Activated CD4-positive, alpha-beta T cell treated with anti-CD3 and anti-CD28 coated beads, Interleukin-2, amount 50 U/mL, for 1 hour (primary cell): ENCODE measurements at regions not wholly inside any gene's neighbourhood (a gene's known extent, or its start where the extent isn't known, plus 50 kb on each side); places are given as distances from the start of the nearest gene placed in this dataset.
"Not testable (repeated sequence)": the region's sequence is repeated elsewhere in the genome, so short reads cannot be mapped to it uniquely, and the experiment has no call there.

Source experiments
- DNase-seq: peaks from one replicate; pipeline ENCODE4 v3.0.0-alpha.2; 2020

- no peak for DNase-seq
Observed at GRCh38 chr21:17089091-17089491, 423.8 kb upstream of the CXADR start.

- DNase-seq: no peak
Observed at GRCh38 chr21:17101696-17102095, 411.1 kb upstream of the CXADR start.

GRCh38 chr21:17105932-17106331 is 406.9 kb upstream of the CXADR start:
- DNase-seq: no peak

- no peak for DNase-seq
Observed at GRCh38 chr21:17114045-17114444, 398.8 kb upstream of the CXADR start.

GRCh38 chr21:17118638-17119384 is 394.0 kb upstream of the CXADR start:
- DNase-seq: no peak

- no peak for DNase-seq
Observed at GRCh38 chr21:17119466-17120297, 393.2 kb upstream of the CXADR start.

GRCh38 chr21:17127395-17127794 is 385.4 kb upstream of the CXADR start:
- not testable (repeated sequence) for DNase-seq

- no peak for DNase-seq
Observed at GRCh38 chr21:17128132-17128531, 384.7 kb upstream of the CXADR start.

GRCh38 chr21:17139159-17139558 is 373.7 kb upstream of the CXADR start:
- not testable (repeated sequence) for DNase-seq

- no peak for DNase-seq
Observed at GRCh38 chr21:17139696-17140095, 373.1 kb upstream of the CXADR start.

GRCh38 chr21:17146426-17146825 is 366.4 kb upstream of the CXADR start:
- DNase-seq: no peak

- DNase-seq: no peak
Observed at GRCh38 chr21:17159697-17160096, 353.1 kb upstream of the CXADR start.

- no peak for DNase-seq
Observed at GRCh38 chr21:17185674-17186073, 327.2 kb upstream of the CXADR start.

GRCh38 chr21:17189963-17190362 is 322.9 kb upstream of the CXADR start:
- DNase-seq: no peak

GRCh38 chr21:17191346-17191993 is 321.4 kb upstream of the CXADR start:
- DNase-seq: no peak

- no peak for DNase-seq
Observed at GRCh38 chr21:17195351-17195750, 317.5 kb upstream of the CXADR start.

- no peak for DNase-seq
Observed at GRCh38 chr21:17195976-17196375, 316.9 kb upstream of the CXADR start.

- DNase-seq: no peak
Observed at GRCh38 chr21:17196623-17197022, 316.2 kb upstream of the CXADR start.

GRCh38 chr21:17197996-17198395 is 314.8 kb upstream of the CXADR start:
- DNase-seq: no peak

- no peak for DNase-seq
Observed at GRCh38 chr21:17200250-17200649, 312.6 kb upstream of the CXADR start.

- no peak for DNase-seq
Observed at GRCh38 chr21:17201741-17202260, 311.0 kb upstream of the CXADR start.

- DNase-seq: no peak
Observed at GRCh38 chr21:17214801-17215200, 298.0 kb upstream of the CXADR start.

GRCh38 chr21:17219050-17219449 is 293.8 kb upstream of the CXADR start:
- DNase-seq: not testable (repeated sequence)

- no peak for DNase-seq
Observed at GRCh38 chr21:17231124-17231523, 281.7 kb upstream of the CXADR start.
